A549 (cell line): ENCODE measurements at regions not wholly inside any gene's neighbourhood (a gene's known extent, or its start where the extent isn't known, plus 50 kb on each side); places are given as distances from the start of the nearest gene placed in this dataset.
A peak's percentile ranks its signal among the peaks of the same experiment; 100 is the strongest.

ENCODE experiments used
- ATAC-seq, 2 experiments: fragments of 200-7000 bp in 1 of 2; fragments of >200 bp in 1 of 2; cut with Nextera tagmentation in 1 of 2; cut with Tn5 transposase in 1 of 2; 3 replicates each; pipeline versions ENCODE4 v1.8.0 to v1.9.1; 2018 to 2020; ENCODE audit warnings: mild to moderate bottlenecking in 1 of 2, moderate library complexity in 1 of 2
- CTCF ChIA-PET: fragments of 300-600 bp; sonication (Branson Sonifier 250); formaldehyde crosslinking; extraction: SDS; loops from one replicate; lab custom pipeline; 2021; ENCODE audit warnings: antibody characterized with exemption, inconsistent platforms; lab: Yijun Ruan, JAX
- POLR2A ChIA-PET: fragments of 350-600 bp; formaldehyde crosslinking; extraction: SDS; loops from one replicate; lab custom pipeline; 2021; ENCODE audit warnings: antibody characterized with exemption, inconsistent platforms; lab: Yijun Ruan, JAX
- DNase-seq, 2 experiments: peaks; one replicate each; pipeline versions ENCODE4 v3.0.0 to v3.0.0-alpha.2; 2011 to 2016; ENCODE audit warnings: low read depth in 1 of 2, low spot score in 1 of 2
- FAIRE-seq: peaks from 2 replicates; lab custom pipeline; 2011; peaks lifted over from hg19 to GRCh38; lab: Jason Lieb, UNC
- H3K27ac ChIP-seq, 2 experiments: fragments of >200 bp; sonication (Bioruptor Twin); formaldehyde crosslinking; 3 replicates each; pipeline ENCODE4 v1.5.1; 2016 to 2017
- H3K4me1 ChIP-seq: fragments of >200 bp; sonication (Bioruptor Twin); formaldehyde crosslinking; 3 replicates; pipeline ENCODE4 v1.6.1; 2016
- H3K4me2 ChIP-seq: fragments of >200 bp; sonication (Bioruptor Twin); formaldehyde crosslinking; 3 replicates; pipeline ENCODE4 v1.6.1; 2016
- H3K4me3 ChIP-seq: fragments of >200 bp; sonication (Bioruptor Twin); formaldehyde crosslinking; 3 replicates; pipeline ENCODE4 v1.5.1; 2016
- H3K9me3 ChIP-seq: fragments of >200 bp; sonication (Bioruptor Twin); formaldehyde crosslinking; 3 replicates; pipeline ENCODE4 v1.6.1; 2016
- CEBPB ChIP-seq, 2 experiments: fragments of >200 bp in 1 of 2; sonication (Bioruptor Twin) in 1 of 2; formaldehyde crosslinking in 1 of 2; IDR thresholded peaks; 2 replicates each; pipeline ENCODE4 v1.6.1; 2012 to 2016
- GATA3 ChIP-seq: IDR thresholded peaks from 2 replicates; pipeline ENCODE4 v1.6.1; 2012; ENCODE audit warnings: borderline replicate concordance
- HOXA7 ChIP-seq: fragments of 250-450 bp; sonication (Bioruptor Pico); IDR thresholded peaks from 2 replicates; pipeline ENCODE4 v1.5.0; 2020; ENCODE audit warnings: mild to moderate bottlenecking, moderate library complexity
- KDM1A ChIP-seq: fragments of 200-600 bp; sonication (generic); IDR thresholded peaks from 2 replicates; pipeline ENCODE4 v1.6.1; 2016; ENCODE audit warnings: low read depth, mild to moderate bottlenecking
- KDM5A ChIP-seq: fragments of 200-600 bp; sonication (generic); IDR thresholded peaks from 2 replicates; pipeline ENCODE4 v1.6.1; 2016; ENCODE audit warnings: antibody characterized with exemption, mild to moderate bottlenecking
- POLR2A ChIP-seq: IDR thresholded peaks from 2 replicates; pipeline ENCODE4 v1.6.1; 2012; ENCODE audit warnings: mild to moderate bottlenecking, low read length
- POLR2AphosphoS2 ChIP-seq: conservative IDR thresholded peaks from 2 replicates; pipeline ENCODE4 v1.6.1; 2012; ENCODE audit warnings: low read length, improper control_type of control experiment, inconsistent platforms
- RARB ChIP-seq: fragments of 250-450 bp; sonication (Bioruptor Pico); IDR thresholded peaks from 2 replicates; pipeline ENCODE4 v1.8.0; 2021; ENCODE audit warnings: mild to moderate bottlenecking, moderate library complexity
- ZC3H11A ChIP-seq: fragments of 450-650 bp; IDR thresholded peaks from 2 replicates; pipeline ENCODE4 v1.6.1; 2014; ENCODE audit warnings: antibody characterized with exemption, mild to moderate bottlenecking
- ZNF302 ChIP-seq: fragments of 250-450 bp; sonication (Bioruptor Pico); IDR thresholded peaks from 2 replicates; pipeline ENCODE4 v1.9.0; 2021; ENCODE audit warnings: inconsistent platforms, mild to moderate bottlenecking, moderate library complexity
- WGBS: methylation state at CpG from one replicate; pipeline ENCODE4 v1.1.6; 2017; ENCODE audit errors: missing lambda C conversion rate; 5-methylcytosine and 5-hydroxymethylcytosine counted together
- TF ChIP-seq, protein P1 (sequence below): fragments of >200 bp; sonication (Bioruptor Twin); formaldehyde crosslinking; IDR thresholded peaks from 3 replicates; pipeline ENCODE4 v1.6.1; 2016
- TF ChIP-seq, protein P2 (sequence below): IDR thresholded peaks from 2 replicates; pipeline ENCODE4 v1.6.1; 2012; ENCODE audit warnings: low read depth, borderline replicate concordance
- TF ChIP-seq, protein P3 (sequence below): fragments of 250-450 bp; sonication (Bioruptor Pico); IDR thresholded peaks from 2 replicates; pipeline ENCODE4 v1.5.0; 2021; ENCODE audit warnings: mild to moderate bottlenecking, moderate library complexity, borderline replicate concordance
- TF ChIP-seq, protein P4 (sequence below): fragments of 150-350 bp; IDR thresholded peaks from 2 replicates; pipeline ENCODE4 v1.6.1; 2014; ENCODE audit warnings: low read depth, mild to moderate bottlenecking, low read length
- TF ChIP-seq, protein P5 (sequence below): IDR thresholded peaks from 2 replicates; pipeline ENCODE4 v1.6.1; 2012
- TF ChIP-seq, protein P6 (sequence below): fragments of 450-650 bp; IDR thresholded peaks from 2 replicates; pipeline ENCODE4 v1.6.1; 2014; ENCODE audit warnings: antibody characterized with exemption
- TF ChIP-seq, protein P7 (sequence below): fragments of 200-600 bp; sonication (generic); IDR thresholded peaks from 2 replicates; pipeline ENCODE4 v1.6.1; 2016; ENCODE audit warnings: antibody characterized with exemption, mild to moderate bottlenecking, moderate library complexity

DNA sequence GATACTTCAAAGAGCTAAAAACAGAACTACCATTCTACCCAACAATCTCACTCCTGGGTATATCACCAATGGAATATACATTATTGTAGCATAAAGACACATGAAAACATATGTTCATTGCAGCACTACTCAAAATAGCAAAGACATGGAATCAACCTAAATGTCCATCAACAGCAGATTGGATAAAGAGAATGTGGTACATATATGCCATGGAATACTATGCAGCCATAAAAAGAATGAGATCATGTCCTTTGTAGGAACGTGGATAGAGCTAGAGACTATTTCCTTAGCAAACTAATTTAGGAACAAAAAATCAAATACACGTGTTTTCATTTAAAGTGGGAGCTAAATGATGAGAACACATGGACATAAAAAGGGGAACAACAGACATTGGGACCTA lies 247.9 kb upstream of the VLDLR start:
- CTCF ChIA-PET, result no interaction called here
- Histone ChIP-seq H3K27ac (no peak overlapping the region), H3K4me1 (no peaks in the 10 kb centered on the region)
- DNase-seq (no peak), FAIRE-seq (peak; percentile 59)
- WGBS, result 9% methylated on average over 2 of the region's 2 CpGs
- TF ChIP-seq POLR2AphosphoS2 (no peak), ZC3H11A (no peak), KDM5A (no peak)
- TF ChIP-seq, protein P1, sequence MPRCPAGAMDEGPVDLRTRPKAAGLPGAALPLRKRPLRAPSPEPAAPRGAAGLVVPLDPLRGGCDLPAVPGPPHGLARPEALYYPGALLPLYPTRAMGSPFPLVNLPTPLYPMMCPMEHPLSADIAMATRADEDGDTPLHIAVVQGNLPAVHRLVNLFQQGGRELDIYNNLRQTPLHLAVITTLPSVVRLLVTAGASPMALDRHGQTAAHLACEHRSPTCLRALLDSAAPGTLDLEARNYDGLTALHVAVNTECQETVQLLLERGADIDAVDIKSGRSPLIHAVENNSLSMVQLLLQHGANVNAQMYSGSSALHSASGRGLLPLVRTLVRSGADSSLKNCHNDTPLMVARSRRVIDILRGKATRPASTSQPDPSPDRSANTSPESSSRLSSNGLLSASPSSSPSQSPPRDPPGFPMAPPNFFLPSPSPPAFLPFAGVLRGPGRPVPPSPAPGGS, result no peak
- TF ChIP-seq, all 56 proteins: peak for 0
- H3K4me3 ChIP-seq, result no peak overlapping the region
- POLR2A ChIA-PET, result no interaction called here
- ATAC-seq, result no peak
- H3K9me3 ChIP-seq, result peaks cover 9% of the 10 kb centered on the region; the same call in 1 of the 3 replicates
- H3K4me2 ChIP-seq, result no peak overlapping the region

DNA sequence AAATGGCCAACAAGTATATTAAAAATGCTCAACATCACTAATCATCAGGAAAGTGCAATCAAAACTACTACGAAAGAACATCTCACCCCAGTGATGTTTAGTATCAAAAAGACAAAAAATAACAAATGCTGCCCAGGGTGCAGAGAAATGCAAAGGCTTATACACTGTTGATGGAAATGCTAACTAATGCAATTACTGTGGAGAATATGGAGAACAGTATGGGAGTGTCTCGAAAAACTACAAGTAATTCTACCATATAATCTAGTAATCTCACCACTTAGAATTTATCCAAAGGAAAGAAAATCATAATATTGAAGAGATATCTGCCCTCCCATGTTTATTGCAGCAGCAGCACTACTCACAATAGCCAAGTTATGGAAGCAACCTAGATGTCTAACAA lies 246.5 kb upstream of the VLDLR start:
- WGBS, result 8% methylated on average over 2 of the region's 2 CpGs
- TF ChIP-seq KDM1A (no peak), CEBPB (IDR thresholded peaks at IDR 0.05) (no peak), HOXA7 (CRISPR knock-in tag) (no peak), ZNF302 (CRISPR knock-in tag) (no peak), RARB (CRISPR knock-in tag) (no peak), GATA3 (no peak), POLR2A (no peak)
- TF ChIP-seq, protein P2, sequence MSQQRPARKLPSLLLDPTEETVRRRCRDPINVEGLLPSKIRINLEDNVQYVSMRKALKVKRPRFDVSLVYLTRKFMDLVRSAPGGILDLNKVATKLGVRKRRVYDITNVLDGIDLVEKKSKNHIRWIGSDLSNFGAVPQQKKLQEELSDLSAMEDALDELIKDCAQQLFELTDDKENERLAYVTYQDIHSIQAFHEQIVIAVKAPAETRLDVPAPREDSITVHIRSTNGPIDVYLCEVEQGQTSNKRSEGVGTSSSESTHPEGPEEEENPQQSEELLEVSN, result no peak
- TF ChIP-seq, protein P3, sequence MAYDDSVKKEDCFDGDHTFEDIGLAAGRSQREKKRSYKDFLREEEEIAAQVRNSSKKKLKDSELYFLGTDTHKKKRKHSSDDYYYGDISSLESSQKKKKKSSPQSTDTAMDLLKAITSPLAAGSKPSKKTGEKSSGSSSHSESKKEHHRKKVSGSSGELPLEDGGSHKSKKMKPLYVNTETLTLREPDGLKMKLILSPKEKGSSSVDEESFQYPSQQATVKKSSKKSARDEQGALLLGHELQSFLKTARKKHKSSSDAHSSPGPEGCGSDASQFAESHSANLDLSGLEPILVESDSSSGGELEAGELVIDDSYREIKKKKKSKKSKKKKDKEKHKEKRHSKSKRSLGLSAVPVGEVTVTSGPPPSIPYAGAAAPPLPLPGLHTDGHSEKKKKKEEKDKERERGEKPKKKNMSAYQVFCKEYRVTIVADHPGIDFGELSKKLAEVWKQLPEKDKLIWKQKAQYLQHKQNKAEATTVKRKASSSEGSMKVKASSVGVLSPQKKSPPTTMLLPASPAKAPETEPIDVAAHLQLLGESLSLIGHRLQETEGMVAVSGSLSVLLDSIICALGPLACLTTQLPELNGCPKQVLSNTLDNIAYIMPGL (CRISPR knock-in tag), result no peak
- TF ChIP-seq, protein P4, sequence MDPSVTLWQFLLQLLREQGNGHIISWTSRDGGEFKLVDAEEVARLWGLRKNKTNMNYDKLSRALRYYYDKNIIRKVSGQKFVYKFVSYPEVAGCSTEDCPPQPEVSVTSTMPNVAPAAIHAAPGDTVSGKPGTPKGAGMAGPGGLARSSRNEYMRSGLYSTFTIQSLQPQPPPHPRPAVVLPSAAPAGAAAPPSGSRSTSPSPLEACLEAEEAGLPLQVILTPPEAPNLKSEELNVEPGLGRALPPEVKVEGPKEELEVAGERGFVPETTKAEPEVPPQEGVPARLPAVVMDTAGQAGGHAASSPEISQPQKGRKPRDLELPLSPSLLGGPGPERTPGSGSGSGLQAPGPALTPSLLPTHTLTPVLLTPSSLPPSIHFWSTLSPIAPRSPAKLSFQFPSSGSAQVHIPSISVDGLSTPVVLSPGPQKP, result no peak
- TF ChIP-seq, protein P5, sequence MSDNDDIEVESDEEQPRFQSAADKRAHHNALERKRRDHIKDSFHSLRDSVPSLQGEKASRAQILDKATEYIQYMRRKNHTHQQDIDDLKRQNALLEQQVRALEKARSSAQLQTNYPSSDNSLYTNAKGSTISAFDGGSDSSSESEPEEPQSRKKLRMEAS, result no peak
- TF ChIP-seq, protein P6, sequence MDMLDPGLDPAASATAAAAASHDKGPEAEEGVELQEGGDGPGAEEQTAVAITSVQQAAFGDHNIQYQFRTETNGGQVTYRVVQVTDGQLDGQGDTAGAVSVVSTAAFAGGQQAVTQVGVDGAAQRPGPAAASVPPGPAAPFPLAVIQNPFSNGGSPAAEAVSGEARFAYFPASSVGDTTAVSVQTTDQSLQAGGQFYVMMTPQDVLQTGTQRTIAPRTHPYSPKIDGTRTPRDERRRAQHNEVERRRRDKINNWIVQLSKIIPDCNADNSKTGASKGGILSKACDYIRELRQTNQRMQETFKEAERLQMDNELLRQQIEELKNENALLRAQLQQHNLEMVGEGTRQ, result no peak
- TF ChIP-seq, protein P7, sequence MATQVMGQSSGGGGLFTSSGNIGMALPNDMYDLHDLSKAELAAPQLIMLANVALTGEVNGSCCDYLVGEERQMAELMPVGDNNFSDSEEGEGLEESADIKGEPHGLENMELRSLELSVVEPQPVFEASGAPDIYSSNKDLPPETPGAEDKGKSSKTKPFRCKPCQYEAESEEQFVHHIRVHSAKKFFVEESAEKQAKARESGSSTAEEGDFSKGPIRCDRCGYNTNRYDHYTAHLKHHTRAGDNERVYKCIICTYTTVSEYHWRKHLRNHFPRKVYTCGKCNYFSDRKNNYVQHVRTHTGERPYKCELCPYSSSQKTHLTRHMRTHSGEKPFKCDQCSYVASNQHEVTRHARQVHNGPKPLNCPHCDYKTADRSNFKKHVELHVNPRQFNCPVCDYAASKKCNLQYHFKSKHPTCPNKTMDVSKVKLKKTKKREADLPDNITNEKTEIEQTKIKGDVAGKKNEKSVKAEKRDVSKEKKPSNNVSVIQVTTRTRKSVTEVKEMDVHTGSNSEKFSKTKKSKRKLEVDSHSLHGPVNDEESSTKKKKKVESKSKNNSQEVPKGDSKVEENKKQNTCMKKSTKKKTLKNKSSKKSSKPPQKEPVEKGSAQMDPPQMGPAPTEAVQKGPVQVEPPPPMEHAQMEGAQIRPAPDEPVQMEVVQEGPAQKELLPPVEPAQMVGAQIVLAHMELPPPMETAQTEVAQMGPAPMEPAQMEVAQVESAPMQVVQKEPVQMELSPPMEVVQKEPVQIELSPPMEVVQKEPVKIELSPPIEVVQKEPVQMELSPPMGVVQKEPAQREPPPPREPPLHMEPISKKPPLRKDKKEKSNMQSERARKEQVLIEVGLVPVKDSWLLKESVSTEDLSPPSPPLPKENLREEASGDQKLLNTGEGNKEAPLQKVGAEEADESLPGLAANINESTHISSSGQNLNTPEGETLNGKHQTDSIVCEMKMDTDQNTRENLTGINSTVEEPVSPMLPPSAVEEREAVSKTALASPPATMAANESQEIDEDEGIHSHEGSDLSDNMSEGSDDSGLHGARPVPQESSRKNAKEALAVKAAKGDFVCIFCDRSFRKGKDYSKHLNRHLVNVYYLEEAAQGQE, result no peak
- no peak overlapping the region for H3K4me2 ChIP-seq
- DNase-seq (no peak), FAIRE-seq (no peak), ATAC-seq (no peak)
- peaks cover 9% of the 10 kb centered on the region; the same call in 1 of the 3 replicates for H3K9me3 ChIP-seq
- no peaks in the 10 kb centered on the region for H3K4me1 ChIP-seq
- H3K4me3 ChIP-seq, result no peak overlapping the region
- POLR2A ChIA-PET, result no interaction called here
- H3K27ac ChIP-seq, result no peak overlapping the region
- CTCF ChIA-PET, result no interaction called here
